Trophoblast cell (in vitro differentiated cells and primary cell): ENCODE measurements at regions not wholly inside any gene's neighbourhood (a gene's known extent, or its start where the extent isn't known, plus 50 kb on each side); places are given as distances from the start of the nearest gene placed in this dataset.

Source experiments
- DNase-seq, 2 donors: peaks; one replicate each; pipeline ENCODE4 v3.0.0-alpha.2; 2016
- H2AFZ ChIP-seq: 2 replicates; pipeline ENCODE4 v1.6.1; 2013; ENCODE audit warnings: low read length, moderate library complexity, mild to moderate bottlenecking; ENCODE audit not compliant: insufficient read depth, poor library complexity
- H2AK5ac ChIP-seq: 2 replicates; pipeline ENCODE4 v1.6.1; 2013; ENCODE audit warnings: mild to moderate bottlenecking, low read length
- H2BK120ac ChIP-seq: 2 replicates; pipeline ENCODE4 v1.6.1; 2013; ENCODE audit warnings: low read length, mild to moderate bottlenecking, moderate library complexity; ENCODE audit not compliant: insufficient read depth, poor library complexity
- H2BK12ac ChIP-seq: 2 replicates; pipeline ENCODE4 v1.6.1; 2013; ENCODE audit warnings: mild to moderate bottlenecking, low read length, moderate library complexity
- H2BK5ac ChIP-seq: 2 replicates; pipeline ENCODE4 v1.6.1; 2013; ENCODE audit warnings: low read length, low read depth, moderate library complexity, mild to moderate bottlenecking; ENCODE audit not compliant: poor library complexity
- H3K14ac ChIP-seq: 2 replicates; pipeline ENCODE4 v1.6.1; 2013; ENCODE audit warnings: mild to moderate bottlenecking, low read length
- H3K18ac ChIP-seq: 2 replicates; pipeline ENCODE4 v1.6.1; 2013; ENCODE audit warnings: mild to moderate bottlenecking, low read length
- H3K23ac ChIP-seq: 2 replicates; pipeline ENCODE4 v1.6.1; 2013; ENCODE audit warnings: low read length
- H3K27ac ChIP-seq: 2 replicates; pipeline ENCODE4 v1.5.1; 2013; ENCODE audit warnings: low read depth, mild to moderate bottlenecking, inconsistent platforms, low read length, moderate library complexity
- H3K27me3 ChIP-seq: 2 replicates; pipeline ENCODE4 v1.6.1; 2013; ENCODE audit warnings: inconsistent platforms, mild to moderate bottlenecking, low read length, moderate library complexity; ENCODE audit not compliant: insufficient read depth
- H3K36me3 ChIP-seq, 2 experiments: 1 replicate in 1 of 2; 2 replicates in 1 of 2; pipeline ENCODE4 v1.6.1; 2013; ENCODE audit warnings: low read length in 2 of 2, mild to moderate bottlenecking in 2 of 2, moderate library complexity in 1 of 2; ENCODE audit not compliant: insufficient read depth in 2 of 2, control insufficient read depth in 1 of 2
- H3K4ac ChIP-seq: 2 replicates; pipeline ENCODE4 v1.6.1; 2013; ENCODE audit warnings: low read depth, mild to moderate bottlenecking, low read length, moderate library complexity
- H3K4me1 ChIP-seq, 2 experiments: 1 replicate in 1 of 2; 2 replicates in 1 of 2; pipeline ENCODE4 v1.6.1; 2013; ENCODE audit warnings: low read length in 2 of 2, mild to moderate bottlenecking in 2 of 2, moderate library complexity in 1 of 2; ENCODE audit not compliant: insufficient read depth in 2 of 2, control insufficient read depth in 1 of 2
- H3K4me2 ChIP-seq: 2 replicates; pipeline ENCODE4 v1.6.1; 2013; ENCODE audit warnings: inconsistent platforms, mild to moderate bottlenecking, low read length, moderate library complexity
- H3K4me3 ChIP-seq: 2 replicates; pipeline ENCODE4 v1.5.1; 2013; ENCODE audit warnings: mild to moderate bottlenecking, low read depth, low read length, inconsistent platforms
- H3K79me1 ChIP-seq: one replicate; pipeline ENCODE4 v1.6.1; 2013; ENCODE audit warnings: low read length
- H3K79me2 ChIP-seq: 2 replicates; pipeline ENCODE4 v1.6.1; 2013; ENCODE audit warnings: low read length, mild to moderate bottlenecking; ENCODE audit not compliant: control insufficient read depth, insufficient read depth, poor library complexity
- H3K9ac ChIP-seq: 2 replicates; pipeline ENCODE4 v1.6.1; 2013; ENCODE audit warnings: mild to moderate bottlenecking, low read length
- H3K9me3 ChIP-seq: 2 replicates; pipeline ENCODE4 v1.6.1; 2013; ENCODE audit warnings: low read depth, mild to moderate bottlenecking, control low read depth, inconsistent platforms, low read length; ENCODE audit not compliant: insufficient read depth
- H4K12ac ChIP-seq: 2 replicates; pipeline ENCODE4 v1.6.1; 2013; ENCODE audit warnings: low read depth, mild to moderate bottlenecking, low read length, moderate library complexity
- H4K8ac ChIP-seq: 2 replicates; pipeline ENCODE4 v1.6.1; 2013; ENCODE audit warnings: low read depth, mild to moderate bottlenecking, low read length, moderate library complexity
- H4K91ac ChIP-seq: one replicate; pipeline ENCODE4 v1.6.1; 2013; ENCODE audit warnings: low read depth, mild to moderate bottlenecking, low read length, moderate library complexity
- WGBS: extraction: QIAGEN DNeasy Blood & Tissue Kit; methylation state at CpG from one replicate; pipeline ENCODE4 v1.1.7; 2013; ENCODE audit warnings: missing lambda C conversion rate; ENCODE audit not compliant: insufficient read length, insufficient coverage; ENCODE audit errors: extremely low coverage; 5-methylcytosine and 5-hydroxymethylcytosine counted together

GRCh38 chr2:42872721-42873120 lies 80.3 kb upstream of the HAAO start:
- H4K12ac ChIP-seq, result no peak overlapping the region

GRCh38 chr2:42871372-42871771 lies 79.0 kb upstream of the HAAO start:
- H2AK5ac ChIP-seq, result no peak overlapping the region

More at GRCh38 chr2:42872721-42873120, 80.3 kb upstream of the HAAO start:
- Histone ChIP-seq H3K79me2 (no peaks in the 10 kb centered on the region), H3K14ac (no peak overlapping the region), H4K91ac (no peak overlapping the region), H3K36me3 (no peaks in the 10 kb centered on the region), H2BK5ac (no peak overlapping the region), H2BK12ac (no peak overlapping the region), H3K9me3 (no peaks in the 10 kb centered on the region), H4K8ac (no peak overlapping the region), H3K27ac (no peak overlapping the region), H2AK5ac (no peak overlapping the region), H2AFZ (no peak overlapping the region), H2BK120ac (no peak overlapping the region), H3K9ac (no peak overlapping the region), H3K27me3 (no peaks in the 10 kb centered on the region), H3K4me2 (no peak overlapping the region), H3K18ac (no peak overlapping the region), H3K4ac (no peak overlapping the region), H3K23ac (no peak overlapping the region), H3K4me3 (no peak overlapping the region), H3K79me1 (no peaks in the 10 kb centered on the region), H3K4me1 (no peaks in the 10 kb centered on the region)
- no peak for DNase-seq
- no CpG with 5 or more reads among the region's 3 CpGs for WGBS

GRCh38 chr2:42868874-42869273 lies 76.5 kb upstream of the HAAO start:
- H2AK5ac ChIP-seq, result no peak overlapping the region
- H3K14ac ChIP-seq, result no peak overlapping the region

More at GRCh38 chr2:42871372-42871771, 79.0 kb upstream of the HAAO start:
- no peaks in the 10 kb centered on the region for H3K36me3 ChIP-seq
- no peak overlapping the region for H4K8ac ChIP-seq
- no CpG with 5 or more reads among the region's 4 CpGs for WGBS
- H4K91ac ChIP-seq, result no peak overlapping the region
- H3K23ac ChIP-seq, result no peak overlapping the region
- no peaks in the 10 kb centered on the region for H3K9me3 ChIP-seq
- H3K4ac ChIP-seq, result no peak overlapping the region
- no peak overlapping the region for H2BK120ac ChIP-seq
- no peaks in the 10 kb centered on the region for H3K4me1 ChIP-seq
- H2BK12ac ChIP-seq, result no peak overlapping the region
- no peak overlapping the region for H3K27ac ChIP-seq
- no peaks in the 10 kb centered on the region for H3K79me2 ChIP-seq
- H3K79me1 ChIP-seq, result no peaks in the 10 kb centered on the region
- H4K12ac ChIP-seq, result no peak overlapping the region
- no peak overlapping the region for H3K4me2 ChIP-seq
- DNase-seq, result no peak
- H2AFZ ChIP-seq, result no peak overlapping the region
- H3K9ac ChIP-seq, result no peak overlapping the region
- H2BK5ac ChIP-seq, result no peak overlapping the region
- no peak overlapping the region for H3K14ac ChIP-seq
- no peak overlapping the region for H3K18ac ChIP-seq
- H3K27me3 ChIP-seq, result no peaks in the 10 kb centered on the region
- no peak overlapping the region for H3K4me3 ChIP-seq

GRCh38 chr2:42868096-42868495 lies 75.7 kb upstream of the HAAO start:
- H4K12ac ChIP-seq, result no peak overlapping the region
- no peak overlapping the region for H4K8ac ChIP-seq
- no peaks in the 10 kb centered on the region for H3K36me3 ChIP-seq
- no peak overlapping the region for H4K91ac ChIP-seq
- no peak overlapping the region for H3K18ac ChIP-seq
- no peak overlapping the region for H2BK5ac ChIP-seq
- H3K14ac ChIP-seq, result no peak overlapping the region
- no peak overlapping the region for H3K23ac ChIP-seq
- WGBS, result no CpG with 5 or more reads among the region's 3 CpGs
- no peak overlapping the region for H2BK120ac ChIP-seq
- no peak for DNase-seq
- no peaks in the 10 kb centered on the region for H3K79me1 ChIP-seq
- H3K4ac ChIP-seq, result no peak overlapping the region
- H3K27me3 ChIP-seq, result no peaks in the 10 kb centered on the region
- no peak overlapping the region for H2BK12ac ChIP-seq
- no peaks in the 10 kb centered on the region for H3K79me2 ChIP-seq
- no peak overlapping the region for H2AFZ ChIP-seq
- no peak overlapping the region for H2AK5ac ChIP-seq
- H3K9ac ChIP-seq, result no peak overlapping the region
- H3K9me3 ChIP-seq, result peaks cover 1% of the 10 kb centered on the region
- no peaks in the 10 kb centered on the region for H3K4me1 ChIP-seq
- H3K4me3 ChIP-seq, result no peak overlapping the region
- no peak overlapping the region for H3K4me2 ChIP-seq
- H3K27ac ChIP-seq, result no peak overlapping the region

More at GRCh38 chr2:42868874-42869273, 76.5 kb upstream of the HAAO start:
- no peaks in the 10 kb centered on the region for H3K9me3 ChIP-seq
- no peak overlapping the region for H3K9ac ChIP-seq
- no peak overlapping the region for H2BK120ac ChIP-seq
- H2BK12ac ChIP-seq, result no peak overlapping the region
- H3K23ac ChIP-seq, result no peak overlapping the region
- no peaks in the 10 kb centered on the region for H3K79me2 ChIP-seq
- H3K27ac ChIP-seq, result no peak overlapping the region
- no peak overlapping the region for H3K18ac ChIP-seq
- no peak overlapping the region for H3K4ac ChIP-seq
- no peak overlapping the region for H2AFZ ChIP-seq
- H4K8ac ChIP-seq, result no peak overlapping the region
- H3K36me3 ChIP-seq, result no peaks in the 10 kb centered on the region
- no peaks in the 10 kb centered on the region for H3K27me3 ChIP-seq
- H3K79me1 ChIP-seq, result no peaks in the 10 kb centered on the region
- no peak overlapping the region for H4K12ac ChIP-seq
- no peak overlapping the region for H3K4me2 ChIP-seq
- H2BK5ac ChIP-seq, result no peak overlapping the region
- H4K91ac ChIP-seq, result no peak overlapping the region
- H3K4me3 ChIP-seq, result no peak overlapping the region
- no peak for DNase-seq
- no CpG with 5 or more reads among the region's 2 CpGs for WGBS
- H3K4me1 ChIP-seq, result no peaks in the 10 kb centered on the region
